ENCODE measurements at regions not wholly inside any gene's neighbourhood (a gene's known extent, or its start where the extent isn't known, plus 50 kb on each side); places are given as distances from the start of the nearest gene placed in this dataset.

- H3K4me1 ChIP-seq (ENCODE audit: insufficient read depth, low read length) = no peaks in the 10 kb centered on the region
- no peak overlapping the region for H3K27ac ChIP-seq (ENCODE audit: low read depth, low read length)
- H4K20me1 ChIP-seq (ENCODE audit: insufficient read depth, low read length) = no peaks in the 10 kb centered on the region
- DNase-seq (ENCODE audit: insufficient read length, low spot score, missing footprints) = no peak
- H3K36me3 ChIP-seq (ENCODE audit: insufficient read depth, low read length) = no peaks in the 10 kb centered on the region
- no peaks in the 10 kb centered on the region for H3K9me3 ChIP-seq (ENCODE audit: low read depth, low read length)
- H3K79me2 ChIP-seq (ENCODE audit: insufficient read depth, low read length) = no peaks in the 10 kb centered on the region
- H3K27me3 ChIP-seq (ENCODE audit: insufficient read depth, low read length) = no peaks in the 10 kb centered on the region
- no peak overlapping the region for H3K4me2 ChIP-seq (ENCODE audit: insufficient read depth, low read length)
- H2AFZ ChIP-seq (ENCODE audit: low read length) = no peak overlapping the region
- TF ChIP-seq CTCF (IDR thresholded peaks at IDR 0.05; ENCODE audit: extremely low read depth, low read depth, low read length) = no peak
- H3K4me3 ChIP-seq (ENCODE audit: insufficient read depth, low read length) = no peak overlapping the region
Measured at GRCh38 chr14:22140633-22141032, 448.4 kb downstream of the DAD1 start.

- Histone ChIP-seq H3K4me3 (ENCODE audit: insufficient read depth, low read length) (no peak overlapping the region), H3K4me1 (ENCODE audit: insufficient read depth, low read length) (no peaks in the 10 kb centered on the region), H3K36me3 (ENCODE audit: insufficient read depth, low read length) (no peaks in the 10 kb centered on the region), H3K79me2 (ENCODE audit: insufficient read depth, low read length) (no peaks in the 10 kb centered on the region), H3K27ac (ENCODE audit: low read depth, low read length) (no peak overlapping the region), H2AFZ (ENCODE audit: low read length) (no peak overlapping the region), H3K9me3 (ENCODE audit: low read depth, low read length) (no peaks in the 10 kb centered on the region), H3K4me2 (ENCODE audit: insufficient read depth, low read length) (no peak overlapping the region), H4K20me1 (ENCODE audit: insufficient read depth, low read length) (no peaks in the 10 kb centered on the region), H3K27me3 (ENCODE audit: insufficient read depth, low read length) (no peaks in the 10 kb centered on the region)
- DNase-seq (ENCODE audit: insufficient read length, low spot score, missing footprints) = no peak
- TF ChIP-seq CTCF (IDR thresholded peaks at IDR 0.05; ENCODE audit: extremely low read depth, low read depth, low read length) = peak; percentile 52
Measured at GRCh38 chr14:22131749-22132476, 457.1 kb downstream of the DAD1 start.

- TF ChIP-seq CTCF (IDR thresholded peaks at IDR 0.05; ENCODE audit: extremely low read depth, low read depth, low read length) = no peak
- no peak overlapping the region for H3K4me2 ChIP-seq (ENCODE audit: insufficient read depth, low read length)
- no peak overlapping the region for H3K27ac ChIP-seq (ENCODE audit: low read depth, low read length)
- no peaks in the 10 kb centered on the region for H3K9me3 ChIP-seq (ENCODE audit: low read depth, low read length)
- no peaks in the 10 kb centered on the region for H3K79me2 ChIP-seq (ENCODE audit: insufficient read depth, low read length)
- no peaks in the 10 kb centered on the region for H3K36me3 ChIP-seq (ENCODE audit: insufficient read depth, low read length)
- DNase-seq (ENCODE audit: insufficient read length, low spot score, missing footprints) = no peak
- H3K4me3 ChIP-seq (ENCODE audit: insufficient read depth, low read length) = no peak overlapping the region
- H4K20me1 ChIP-seq (ENCODE audit: insufficient read depth, low read length) = no peaks in the 10 kb centered on the region
- no peak overlapping the region for H2AFZ ChIP-seq (ENCODE audit: low read length)
- no peaks in the 10 kb centered on the region for H3K4me1 ChIP-seq (ENCODE audit: insufficient read depth, low read length)
- no peaks in the 10 kb centered on the region for H3K27me3 ChIP-seq (ENCODE audit: insufficient read depth, low read length)
Measured at GRCh38 chr14:22124073-22124613, 450.5 kb upstream of the OR4E1 start.

GRCh38 chr14:22122829-22123560 lies 449.4 kb upstream of the OR4E1 start:
- H3K36me3 ChIP-seq (ENCODE audit: insufficient read depth, low read length) = no peaks in the 10 kb centered on the region
- DNase-seq (ENCODE audit: insufficient read length, low spot score, missing footprints) = peak; percentile 4
- no peak overlapping the region for H3K4me2 ChIP-seq (ENCODE audit: insufficient read depth, low read length)

More at GRCh38 chr14:22122829-22123560, 449.4 kb upstream of the OR4E1 start:
- Histone ChIP-seq H4K20me1 (ENCODE audit: insufficient read depth, low read length) (no peaks in the 10 kb centered on the region), H3K4me3 (ENCODE audit: insufficient read depth, low read length) (no peak overlapping the region), H3K9me3 (ENCODE audit: low read depth, low read length) (no peaks in the 10 kb centered on the region), H3K27me3 (ENCODE audit: insufficient read depth, low read length) (no peaks in the 10 kb centered on the region), H3K4me1 (ENCODE audit: insufficient read depth, low read length) (no peaks in the 10 kb centered on the region), H3K27ac (ENCODE audit: low read depth, low read length) (no peak overlapping the region), H2AFZ (ENCODE audit: low read length) (no peak overlapping the region), H3K79me2 (ENCODE audit: insufficient read depth, low read length) (no peaks in the 10 kb centered on the region)
- TF ChIP-seq CTCF (IDR thresholded peaks at IDR 0.05; ENCODE audit: extremely low read depth, low read depth, low read length) = no peak

Measured in osteoblast (primary cell).